Hematopoietic multipotent progenitor cell treated with erythropoietin and hydrocortisone succinate and interleukin-3 and kit ligand, for 8 days (in vitro differentiated cells): ENCODE measurements at regions not wholly inside any gene's neighbourhood (a gene's known extent, or its start where the extent isn't known, plus 50 kb on each side); places are given as distances from the start of the nearest gene placed in this dataset.
"Not testable (repeated sequence)": the region's sequence is repeated elsewhere in the genome, so short reads cannot be mapped to it uniquely, and the experiment has no call there.

Experiments
- DNase-seq: peaks from one replicate; pipeline ENCODE4 v3.0.0-alpha.2; 2015

- no peak for DNase-seq
Measured at GRCh38 chr19:28171983-28172382, 1041.0 kb downstream of the UQCRFS1 start.

GRCh38 chr19:28170066-28170465 lies 1042.9 kb downstream of the UQCRFS1 start:
- DNase-seq = no peak

GRCh38 chr19:28169168-28169887 lies 1043.6 kb downstream of the UQCRFS1 start:
- DNase-seq = no peak

GRCh38 chr19:28168557-28168956 lies 1044.4 kb downstream of the UQCRFS1 start:
- no peak for DNase-seq

- DNase-seq = no peak
Measured at GRCh38 chr19:28166025-28166424, 1046.9 kb downstream of the UQCRFS1 start.

- no peak for DNase-seq
Measured at GRCh38 chr19:28164214-28164613, 1048.7 kb downstream of the UQCRFS1 start.

GRCh38 chr19:28159065-28159464 lies 1053.9 kb downstream of the UQCRFS1 start:
- DNase-seq = no peak

- DNase-seq = no peak
Measured at GRCh38 chr19:28155265-28155664, 1057.7 kb downstream of the UQCRFS1 start.

- DNase-seq = no peak
Measured at GRCh38 chr19:28154077-28154476, 1058.9 kb downstream of the UQCRFS1 start.

- no peak for DNase-seq
Measured at GRCh38 chr19:28153123-28153522, 1059.8 kb downstream of the UQCRFS1 start.

- no peak for DNase-seq
Measured at GRCh38 chr19:28152195-28152594, 1060.8 kb downstream of the UQCRFS1 start.

GRCh38 chr19:28150129-28150528 lies 1062.8 kb downstream of the UQCRFS1 start:
- no peak for DNase-seq

GRCh38 chr19:28148554-28148953 lies 1064.4 kb downstream of the UQCRFS1 start:
- no peak for DNase-seq

- no peak for DNase-seq
Measured at GRCh38 chr19:28142258-28142657, 1070.7 kb downstream of the UQCRFS1 start.

GRCh38 chr19:28140201-28140600 lies 1072.8 kb downstream of the UQCRFS1 start:
- DNase-seq = no peak

GRCh38 chr19:28137772-28138171 lies 1075.2 kb downstream of the UQCRFS1 start:
- no peak for DNase-seq

GRCh38 chr19:28136796-28137195 lies 1076.2 kb downstream of the UQCRFS1 start:
- no peak for DNase-seq

- DNase-seq = no peak
Measured at GRCh38 chr19:28135825-28136224, 1077.1 kb downstream of the UQCRFS1 start.

- DNase-seq = no peak
Measured at GRCh38 chr19:28134311-28134710, 1078.6 kb downstream of the UQCRFS1 start.

GRCh38 chr19:28130881-28131280 lies 1082.1 kb downstream of the UQCRFS1 start:
- DNase-seq = not testable (repeated sequence)

GRCh38 chr19:28130066-28130511 lies 1082.9 kb downstream of the UQCRFS1 start:
- no peak for DNase-seq

GRCh38 chr19:28128341-28128740 lies 1084.6 kb downstream of the UQCRFS1 start:
- DNase-seq = no peak

GRCh38 chr19:28126135-28126898 lies 1086.6 kb downstream of the UQCRFS1 start:
- DNase-seq = no peak

GRCh38 chr19:28122734-28123133 lies 1090.2 kb downstream of the UQCRFS1 start:
- DNase-seq = no peak
